PC-3 (cell line): ENCODE measurements at regions not wholly inside any gene's neighbourhood (a gene's known extent, or its start where the extent isn't known, plus 50 kb on each side); places are given as distances from the start of the nearest gene placed in this dataset.
A peak's percentile ranks its signal among the peaks of the same experiment; 100 is the strongest.

ENCODE experiments used
- ATAC-seq: fragments of 200-7000 bp; cut with Tn5 transposase; 2 replicates; pipeline ENCODE4 v1.9.1; 2020; ENCODE audit warnings: mild to moderate bottlenecking, moderate library complexity
- BruUV-seq: library from RNA; stranded (reverse); fragments of 400-500 nt; replicated peaks from 2 replicates; lab custom pipeline; 2021; lab: Mats Ljungman, UMichigan
- CTCF ChIA-PET: fragments of 300-600 bp; sonication (Branson Sonifier 250); formaldehyde crosslinking; loops from one replicate; lab custom pipeline; 2022; ENCODE audit warnings: antibody characterized with exemption; lab: Charles Lee
- POLR2A ChIA-PET: fragments of 300-600 bp; sonication (Branson Sonifier 250); formaldehyde crosslinking; loops from one replicate; lab custom pipeline; 2022; ENCODE audit warnings: antibody characterized with exemption; ENCODE audit not compliant: unreplicated experiment; lab: Charles Lee
- DNase-seq: peaks from one replicate; pipeline ENCODE4 v3.0.0-alpha.2; 2015
- H2AFZ ChIP-seq: fragments of 300-600 bp; sonication (generic); 2 replicates; pipeline ENCODE4 v1.6.0; 2016; ENCODE audit warnings: antibody characterized with exemption, low read length
- H3F3A ChIP-seq: fragments of 300-600 bp; sonication (generic); one replicate; pipeline ENCODE4 v1.6.0; 2017; ENCODE audit warnings: antibody characterized with exemption, low read length, control low read depth, mild to moderate bottlenecking; ENCODE audit not compliant: unreplicated experiment
- H3K27ac ChIP-seq: fragments of 300-600 bp; sonication (generic); 2 replicates; pipeline ENCODE4 v1.5.1; 2016; ENCODE audit warnings: mild to moderate bottlenecking, low read length
- H3K27me3 ChIP-seq: fragments of 300-600 bp; sonication (generic); 2 replicates; pipeline ENCODE4 v1.6.1; 2016; ENCODE audit warnings: low read length, mixed read lengths
- H3K36me3 ChIP-seq: fragments of 300-600 bp; sonication (generic); 2 replicates; pipeline ENCODE4 v1.6.1; 2016; ENCODE audit warnings: low read depth, mixed run types, low read length, mixed read lengths
- H3K4me1 ChIP-seq: fragments of 300-600 bp; sonication (generic); 2 replicates; pipeline ENCODE4 v1.5.1; 2016; ENCODE audit warnings: low read length; ENCODE audit not compliant: insufficient read depth
- H3K4me2 ChIP-seq: fragments of 300-600 bp; sonication (generic); 2 replicates; pipeline ENCODE4 v1.6.0; 2016; ENCODE audit warnings: low read length
- H3K4me3 ChIP-seq: fragments of 300-600 bp; sonication (generic); 2 replicates; pipeline ENCODE4 v1.5.1; 2016; ENCODE audit warnings: mild to moderate bottlenecking, low read length, mixed read lengths
- H3K79me2 ChIP-seq: fragments of 300-600 bp; sonication (generic); 2 replicates; pipeline ENCODE4 v1.6.1; 2017; ENCODE audit warnings: low read length, mixed read lengths
- H3K9ac ChIP-seq: fragments of 300-600 bp; sonication (generic); 2 replicates; pipeline ENCODE4 v1.6.0; 2016; ENCODE audit warnings: mild to moderate bottlenecking, low read length
- H3K9me2 ChIP-seq: fragments of 300-600 bp; sonication (generic); replicated peaks from 2 replicates; pipeline ENCODE4 v1.6.1; 2016; ENCODE audit warnings: mixed run types, low read length, mixed read lengths
- H3K9me3 ChIP-seq: fragments of 300-600 bp; sonication (generic); 2 replicates; pipeline ENCODE4 v1.6.1; 2016; ENCODE audit warnings: low read length, mixed read lengths
- H4K20me1 ChIP-seq: fragments of 300-600 bp; sonication (generic); 2 replicates; pipeline ENCODE4 v1.6.1; 2016; ENCODE audit warnings: low read length, mixed read lengths
- CTCF ChIP-seq: fragments of 300-600 bp; sonication (generic); conservative IDR thresholded peaks from 2 replicates; pipeline ENCODE4 v1.5.1; 2017; ENCODE audit warnings: antibody characterized with exemption, low read depth, mild to moderate bottlenecking, low read length
- EZH2 ChIP-seq: fragments of 300-600 bp; sonication (generic); IDR thresholded peaks from one replicate; pipeline ENCODE4 v1.6.1; 2017; ENCODE audit warnings: antibody characterized with exemption, mild to moderate bottlenecking, low read length; ENCODE audit not compliant: unreplicated experiment
- EZH2phosphoT487 ChIP-seq: fragments of 300-600 bp; sonication (generic); IDR thresholded peaks from 2 replicates; pipeline ENCODE4 v1.6.1; 2018; ENCODE audit warnings: mild to moderate bottlenecking, antibody characterized with exemption, low read length, borderline replicate concordance
- intact Hi-C: fragments of 100-400 bp; cut with micrococcal nuclease; formaldehyde crosslinking; loops from 2 replicates; pipeline ENCODE4 v1.9.0; 2023

- Histone ChIP-seq H3K9me2 (no peaks in the 10 kb centered on the region), H3K9ac (no peak overlapping the region), H2AFZ (no peak overlapping the region), H3K4me1 (peaks cover 12% of the 10 kb centered on the region), H3K79me2 (no peaks in the 10 kb centered on the region), H3K27me3 (no peaks in the 10 kb centered on the region), H3K36me3 (no peaks in the 10 kb centered on the region), H3K27ac (no peak overlapping the region), H3K4me3 (no peak overlapping the region), H3K4me2 (no peak overlapping the region), H3F3A (no peaks in the 10 kb centered on the region), H4K20me1 (no peaks in the 10 kb centered on the region), H3K9me3 (no peaks in the 10 kb centered on the region)
- BruUV-seq = no TSS peak
- intact Hi-C loops = no loop called here
- peak; percentile 71 for ATAC-seq
- POLR2A ChIA-PET = no interaction called here
- CTCF ChIA-PET = no interaction called here
- peak; percentile 53 for DNase-seq
- TF ChIP-seq EZH2 = no peak
- no peak for TF ChIP-seq CTCF
- TF ChIP-seq EZH2phosphoT487 = no peak
Measured at GRCh38 chr3:30083315-30083714, 523.1 kb upstream of the TGFBR2 start.

- Histone ChIP-seq H3F3A (no peaks in the 10 kb centered on the region), H3K9ac (no peak overlapping the region), H3K79me2 (no peaks in the 10 kb centered on the region), H3K4me3 (no peak overlapping the region), H3K4me2 (no peak overlapping the region), H3K9me2 (no peaks in the 10 kb centered on the region), H3K27me3 (no peaks in the 10 kb centered on the region), H4K20me1 (no peaks in the 10 kb centered on the region), H3K27ac (no peak overlapping the region), H2AFZ (no peak overlapping the region), H3K4me1 (peaks cover 12% of the 10 kb centered on the region), H3K9me3 (no peaks in the 10 kb centered on the region), H3K36me3 (no peaks in the 10 kb centered on the region)
- intact Hi-C loops = no loop called here
- CTCF ChIA-PET = no interaction called here
- DNase-seq (no peak), ATAC-seq (no peak)
- no peak for TF ChIP-seq CTCF
- no peak for TF ChIP-seq EZH2phosphoT487
- TF ChIP-seq EZH2 = no peak
- BruUV-seq = no TSS peak
- POLR2A ChIA-PET = no interaction called here
Measured at GRCh38 chr3:30084316-30084715, 522.1 kb upstream of the TGFBR2 start.

- BruUV-seq = no TSS peak
- POLR2A ChIA-PET = interaction anchor here (0.7 kb wide), 1 partner anchor 1242 kb away, joined by 3 read pairs; no protein-coding TSS in a partner anchor
- H2AFZ ChIP-seq = no peak overlapping the region
Measured at GRCh38 chr3:30084971-30085403, 521.4 kb upstream of the TGFBR2 start.

More at GRCh38 chr3:30084971-30085403, 521.4 kb upstream of the TGFBR2 start:
- CTCF ChIA-PET = no interaction called here
- Histone ChIP-seq H3K9me2 (no peaks in the 10 kb centered on the region), H3K79me2 (no peaks in the 10 kb centered on the region), H3F3A (no peaks in the 10 kb centered on the region), H3K27ac (no peak overlapping the region), H3K4me2 (no peak overlapping the region), H4K20me1 (no peaks in the 10 kb centered on the region), H3K36me3 (no peaks in the 10 kb centered on the region), H3K4me3 (no peak overlapping the region), H3K9ac (no peak overlapping the region), H3K27me3 (no peaks in the 10 kb centered on the region), H3K9me3 (no peaks in the 10 kb centered on the region), H3K4me1 (peaks cover 12% of the 10 kb centered on the region)
- intact Hi-C loops = no loop called here
- no peak for DNase-seq
- no peak for TF ChIP-seq CTCF
- TF ChIP-seq EZH2 = no peak
- no peak for TF ChIP-seq EZH2phosphoT487
- ATAC-seq = no peak
